ENCODE measurements at regions not wholly inside any gene's neighbourhood (a gene's known extent, or its start where the extent isn't known, plus 50 kb on each side); places are given as distances from the start of the nearest gene placed in this dataset.

DNA sequence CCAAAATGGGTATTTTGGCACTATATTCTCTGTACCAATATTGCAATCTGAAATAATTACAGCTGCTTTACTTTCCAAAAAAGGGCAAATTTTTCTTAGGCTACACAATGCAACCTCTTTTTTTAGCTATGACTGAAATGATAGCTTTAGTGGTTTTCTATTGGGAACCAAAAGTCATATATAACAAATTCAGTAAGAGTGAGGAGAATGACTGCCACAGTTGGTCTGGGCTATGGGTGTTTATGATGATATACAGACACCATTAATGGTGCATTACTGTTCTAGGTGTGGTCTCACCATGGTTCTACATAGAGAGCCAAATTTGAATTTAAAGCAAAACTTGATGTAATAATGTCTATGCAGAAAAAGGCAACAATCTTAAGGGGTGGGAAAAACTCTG, 72.3 kb upstream of the PTBP2 start:
- TF ChIP-seq, protein P1, sequence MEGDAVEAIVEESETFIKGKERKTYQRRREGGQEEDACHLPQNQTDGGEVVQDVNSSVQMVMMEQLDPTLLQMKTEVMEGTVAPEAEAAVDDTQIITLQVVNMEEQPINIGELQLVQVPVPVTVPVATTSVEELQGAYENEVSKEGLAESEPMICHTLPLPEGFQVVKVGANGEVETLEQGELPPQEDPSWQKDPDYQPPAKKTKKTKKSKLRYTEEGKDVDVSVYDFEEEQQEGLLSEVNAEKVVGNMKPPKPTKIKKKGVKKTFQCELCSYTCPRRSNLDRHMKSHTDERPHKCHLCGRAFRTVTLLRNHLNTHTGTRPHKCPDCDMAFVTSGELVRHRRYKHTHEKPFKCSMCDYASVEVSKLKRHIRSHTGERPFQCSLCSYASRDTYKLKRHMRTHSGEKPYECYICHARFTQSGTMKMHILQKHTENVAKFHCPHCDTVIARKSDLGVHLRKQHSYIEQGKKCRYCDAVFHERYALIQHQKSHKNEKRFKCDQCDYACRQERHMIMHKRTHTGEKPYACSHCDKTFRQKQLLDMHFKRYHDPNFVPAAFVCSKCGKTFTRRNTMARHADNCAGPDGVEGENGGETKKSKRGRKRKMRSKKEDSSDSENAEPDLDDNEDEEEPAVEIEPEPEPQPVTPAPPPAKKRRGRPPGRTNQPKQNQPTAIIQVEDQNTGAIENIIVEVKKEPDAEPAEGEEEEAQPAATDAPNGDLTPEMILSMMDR (IDR thresholded peaks at IDR 0.05; ENCODE audit: low read depth, low read length) = no peak
- no peak overlapping the region for H3K4me3 ChIP-seq (ENCODE audit: low read depth, low read length)

DNA sequence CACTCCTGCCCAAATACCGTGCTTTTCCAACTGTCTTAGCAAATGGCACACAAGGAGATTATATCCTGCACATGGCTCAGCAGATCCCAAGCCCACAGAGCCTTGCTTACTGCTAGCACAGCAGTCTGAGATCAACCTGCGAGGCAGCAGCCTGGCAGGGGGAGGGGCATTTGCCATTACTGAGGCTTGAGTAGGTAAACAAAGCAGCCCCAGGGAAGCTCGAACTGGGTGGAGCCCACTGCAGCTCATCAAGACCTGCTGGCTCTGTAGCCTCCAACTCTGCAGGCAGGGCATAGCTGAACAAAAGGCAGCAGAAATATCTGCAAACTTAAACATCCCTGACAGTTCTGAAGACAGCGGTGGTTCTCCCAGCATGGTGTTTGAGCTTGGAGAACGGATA, 70.1 kb upstream of the PTBP2 start:
- TF ChIP-seq, protein P1 (IDR thresholded peaks at IDR 0.05; ENCODE audit: low read depth, low read length) = no peak
- H3K4me3 ChIP-seq (ENCODE audit: low read depth, low read length) = no peak overlapping the region

DNA sequence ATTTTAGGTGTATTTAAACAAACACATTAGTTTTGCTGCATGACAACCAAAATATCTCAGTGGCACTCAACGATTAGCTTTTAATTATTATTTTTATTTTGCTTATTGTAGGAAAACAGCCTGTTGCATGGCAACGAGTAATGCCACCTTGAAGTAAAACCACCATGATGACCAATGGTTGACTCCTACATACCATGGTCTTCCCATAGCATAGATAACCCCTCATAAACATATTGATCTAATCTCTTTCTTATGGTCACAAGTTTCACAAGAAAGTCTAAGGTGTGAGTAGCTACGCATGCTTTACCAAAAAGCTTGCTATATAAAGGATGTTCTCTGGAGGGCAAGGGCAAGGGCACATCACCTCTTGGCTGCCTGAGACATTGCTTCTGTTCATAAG, 61.5 kb upstream of the PTBP2 start:
- H3K4me3 ChIP-seq (ENCODE audit: low read depth, low read length) = no peak overlapping the region
- TF ChIP-seq, protein P1 (IDR thresholded peaks at IDR 0.05; ENCODE audit: low read depth, low read length) = no peak

DNA sequence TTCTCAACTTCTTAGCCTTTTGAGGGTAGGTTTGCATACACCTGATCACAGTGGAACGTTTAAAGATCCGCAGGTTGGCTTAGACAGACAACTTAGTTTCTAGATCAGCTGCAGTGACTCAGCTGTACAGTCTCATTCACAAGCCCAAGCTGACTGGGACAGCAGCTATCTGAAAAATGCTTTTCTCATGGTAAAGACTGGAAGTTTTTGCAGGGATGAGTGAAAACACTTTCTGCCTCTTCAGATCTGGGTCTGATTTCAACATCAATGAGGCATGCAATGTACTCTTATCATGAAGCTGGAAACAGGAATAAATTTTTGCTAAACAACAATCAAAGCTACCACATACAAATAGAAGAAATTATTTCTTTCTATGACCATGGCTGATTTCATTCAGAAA, 61.1 kb upstream of the PTBP2 start:
- H3K4me3 ChIP-seq (ENCODE audit: low read depth, low read length) = no peak overlapping the region
- TF ChIP-seq, protein P1 (IDR thresholded peaks at IDR 0.05; ENCODE audit: low read depth, low read length) = no peak
